Neural crest cell (in vitro differentiated cells): ENCODE measurements at regions not wholly inside any gene's neighbourhood (a gene's known extent, or its start where the extent isn't known, plus 50 kb on each side); places are given as distances from the start of the nearest gene placed in this dataset.
"Not testable (repeated sequence)": the region's sequence is repeated elsewhere in the genome, so short reads cannot be mapped to it uniquely, and the experiment has no call there.

Source experiments
- DNase-seq: peaks from one replicate; pipeline ENCODE4 v3.0.0; 2021; ENCODE audit warnings: low read depth, mixed read lengths, low spot score
- H3K27ac Mint-ChIP-seq: one replicate; pipeline ENCODE4 v1.8.0; 2021; ENCODE audit warnings: mild to moderate bottlenecking, mixed read lengths; ENCODE audit not compliant: unreplicated experiment
- H3K27me3 Mint-ChIP-seq: 2 replicates; pipeline ENCODE4 v1.8.0; 2021; ENCODE audit warnings: low read depth, mild to moderate bottlenecking, mixed read lengths
- H3K36me3 Mint-ChIP-seq: 2 replicates; pipeline ENCODE4 v1.8.0; 2021; ENCODE audit warnings: low read depth, mild to moderate bottlenecking, mixed read lengths
- H3K4me1 Mint-ChIP-seq: 2 replicates; pipeline ENCODE4 v1.8.0; 2021; ENCODE audit warnings: mixed read lengths
- H3K4me3 Mint-ChIP-seq: one replicate; pipeline ENCODE4 v1.8.0; 2021; ENCODE audit warnings: mild to moderate bottlenecking, mixed read lengths
- H3K9me3 Mint-ChIP-seq: 2 replicates; pipeline ENCODE4 v1.8.0; 2021; ENCODE audit warnings: mixed read lengths
- CTCF ChIP-seq: fragments of 200-600 bp; sonication (generic); conservative IDR thresholded peaks from 2 replicates; pipeline ENCODE4 v1.5.0; 2021; ENCODE audit warnings: antibody characterized with exemption, mild to moderate bottlenecking

DNA sequence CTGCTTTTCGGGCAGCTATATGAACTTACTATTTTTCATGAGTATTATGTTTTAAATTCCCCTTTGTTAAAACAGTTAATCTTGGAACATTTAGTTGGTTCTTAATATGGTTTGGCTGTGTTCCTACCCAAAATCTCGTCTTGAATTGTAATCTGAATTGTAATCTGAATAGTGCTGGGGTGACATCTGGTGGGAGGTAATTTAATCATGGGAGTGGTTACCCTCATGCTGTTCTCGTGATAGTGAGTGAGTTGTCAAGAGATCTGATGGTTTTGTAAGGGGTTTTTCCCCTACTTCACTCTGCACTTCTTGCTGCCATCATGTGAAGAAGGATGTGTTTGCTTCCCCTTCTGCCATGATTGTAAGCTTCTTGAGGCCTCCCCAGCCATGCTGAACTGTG is 305.4 kb upstream of the MAP3K7 start:
- Mint-ChIP-seq H3K4me1 (peaks cover 7% of the 10 kb centered on the region), H3K36me3 (no peaks in the 10 kb centered on the region), H3K9me3 (no peaks in the 10 kb centered on the region), H3K4me3 (no peak overlapping the region), H3K27me3 (no peaks in the 10 kb centered on the region), H3K27ac (no peak overlapping the region)
- TF ChIP-seq CTCF = no peak
- DNase-seq = no peak

- no peak for DNase-seq
- Mint-ChIP-seq H3K27me3 (no peaks in the 10 kb centered on the region), H3K4me1 (peaks cover 7% of the 10 kb centered on the region), H3K4me3 (no peak overlapping the region), H3K36me3 (no peaks in the 10 kb centered on the region), H3K27ac (no peak overlapping the region), H3K9me3 (no peaks in the 10 kb centered on the region)
- TF ChIP-seq CTCF = no peak
Measured at GRCh38 chr6:90891355-90891754, 304.5 kb upstream of the MAP3K7 start.

- H3K9me3 Mint-ChIP-seq = no peaks in the 10 kb centered on the region
- no peaks in the 10 kb centered on the region for H3K27me3 Mint-ChIP-seq
- no peak overlapping the region for H3K27ac Mint-ChIP-seq
- no peak for DNase-seq
- H3K4me1 Mint-ChIP-seq = peaks cover 9% of the 10 kb centered on the region
- H3K36me3 Mint-ChIP-seq = no peaks in the 10 kb centered on the region
- no peak for TF ChIP-seq CTCF
- H3K4me3 Mint-ChIP-seq = no peak overlapping the region
Measured at GRCh38 chr6:90890683-90891330, 303.9 kb upstream of the MAP3K7 start.

GRCh38 chr6:90887764-90888163 is 300.9 kb upstream of the MAP3K7 start:
- H3K9me3 Mint-ChIP-seq = peaks cover 9% of the 10 kb centered on the region
- TF ChIP-seq CTCF = no peak
- peaks cover 7% of the 10 kb centered on the region for H3K36me3 Mint-ChIP-seq
- no peak overlapping the region for H3K27ac Mint-ChIP-seq
- no peak overlapping the region for H3K4me3 Mint-ChIP-seq
- H3K4me1 Mint-ChIP-seq = peaks cover 12% of the 10 kb centered on the region
- H3K27me3 Mint-ChIP-seq = no peaks in the 10 kb centered on the region
- no peak for DNase-seq

- Mint-ChIP-seq H3K4me3 (no peak overlapping the region), H3K36me3 (peaks cover 20% of the 10 kb centered on the region), H3K27me3 (no peaks in the 10 kb centered on the region), H3K4me1 (peaks cover 10% of the 10 kb centered on the region), H3K9me3 (peaks cover 20% of the 10 kb centered on the region), H3K27ac (peak overlapping the region; percentile 72)
- TF ChIP-seq CTCF = no peak
- DNase-seq = no peak
Measured at GRCh38 chr6:90885611-90886056, 298.8 kb upstream of the MAP3K7 start.

DNA sequence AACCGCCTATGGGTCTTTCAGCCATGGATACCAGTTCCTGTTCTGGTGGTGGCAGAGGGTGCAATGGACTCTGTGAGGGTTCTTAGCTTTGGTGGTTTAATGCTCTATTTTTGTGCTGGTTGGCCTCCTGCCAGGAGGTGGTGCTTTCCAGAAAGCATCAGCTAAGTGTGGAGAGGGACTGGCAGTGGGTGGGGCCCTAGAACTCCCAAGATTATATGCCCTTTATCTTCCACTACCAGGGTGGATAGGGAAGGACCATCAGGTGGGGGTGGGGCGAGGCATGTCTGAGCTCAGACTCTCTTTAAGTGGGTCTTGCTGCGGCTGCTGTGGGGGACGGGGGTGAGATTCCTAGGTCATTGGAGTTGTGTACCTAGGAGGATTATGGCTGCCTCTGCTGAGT is 298.3 kb upstream of the MAP3K7 start:
- H3K9me3 Mint-ChIP-seq = peaks cover 20% of the 10 kb centered on the region
- not testable (repeated sequence) for DNase-seq, H3K27me3 Mint-ChIP-seq, H3K4me1 Mint-ChIP-seq, H3K4me3 Mint-ChIP-seq, H3K27ac Mint-ChIP-seq
- peaks cover 23% of the 10 kb centered on the region for H3K36me3 Mint-ChIP-seq
